Urothelium cell line (cell line): ENCODE measurements at regions not wholly inside any gene's neighbourhood (a gene's known extent, or its start where the extent isn't known, plus 50 kb on each side); places are given as distances from the start of the nearest gene placed in this dataset.
A peak's percentile ranks its signal among the peaks of the same experiment; 100 is the strongest.

Source experiments
- DNase-seq: peaks from one replicate; pipeline ENCODE4 v3.0.0; 2011; ENCODE audit warnings: low spot score, mixed read lengths
- FAIRE-seq: peaks from 2 replicates; lab custom pipeline; 2011; peaks lifted over from hg19 to GRCh38; lab: Jason Lieb, UNC

DNA sequence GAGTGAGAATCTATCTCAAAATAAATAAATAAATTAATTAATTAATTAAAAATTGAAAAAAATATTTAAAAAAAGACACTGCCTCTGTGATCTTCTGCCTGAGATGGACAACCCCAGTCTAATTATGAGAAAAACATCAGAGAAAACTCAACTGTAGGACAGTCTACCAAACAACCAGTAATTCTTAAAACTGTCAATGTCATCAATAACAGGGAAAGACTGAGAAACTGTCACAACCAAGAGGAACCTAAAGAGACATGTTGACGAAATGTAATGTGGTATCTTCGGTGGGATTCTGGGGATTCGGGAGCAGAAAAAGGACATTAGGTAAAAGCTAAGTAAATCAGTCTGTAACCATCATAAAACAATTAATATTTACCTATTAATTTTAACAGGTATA is 265.4 kb upstream of the LMCD1 start:
- no peak for DNase-seq
- FAIRE-seq = no peak

DNA sequence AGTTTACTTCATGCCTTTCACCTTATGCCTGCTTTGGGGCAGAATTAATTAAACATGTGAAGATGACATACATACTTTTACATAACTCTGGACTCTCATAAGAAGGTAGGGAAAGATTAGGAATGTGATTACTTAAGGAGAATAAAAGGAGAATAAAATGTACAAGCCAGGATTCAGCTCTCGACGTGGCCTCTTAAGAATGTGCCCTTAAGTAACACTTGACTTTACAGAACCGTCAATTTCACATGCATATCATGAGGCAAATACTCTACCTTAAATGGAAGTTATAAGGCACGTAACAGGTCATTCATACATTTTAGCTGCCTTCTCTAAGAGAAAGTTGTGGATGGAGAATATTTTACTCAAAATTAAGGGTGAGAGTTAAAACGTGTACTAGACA is 263.7 kb upstream of the LMCD1 start:
- no peak for FAIRE-seq
- no peak for DNase-seq

DNA sequence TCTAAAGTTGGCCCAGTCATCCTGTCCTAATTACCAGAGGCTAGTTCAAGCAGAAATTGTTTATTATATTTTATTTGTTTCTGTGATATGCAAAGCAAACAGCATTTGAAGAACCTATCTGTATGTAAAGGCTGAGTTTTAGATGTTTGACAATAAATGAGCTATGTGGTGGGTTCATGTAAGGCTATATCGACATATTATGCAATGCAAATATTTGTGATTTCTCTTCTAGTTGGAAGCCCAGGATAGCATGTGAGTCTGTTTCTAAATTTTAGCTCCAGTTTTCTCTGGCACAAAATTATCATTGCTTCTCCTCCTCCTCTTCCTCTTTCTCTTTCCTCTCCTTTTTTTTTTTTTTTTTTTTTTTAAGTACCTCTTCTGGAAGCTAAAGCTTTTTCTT is 263.2 kb upstream of the LMCD1 start:
- DNase-seq (no peak), FAIRE-seq (no peak)

DNA sequence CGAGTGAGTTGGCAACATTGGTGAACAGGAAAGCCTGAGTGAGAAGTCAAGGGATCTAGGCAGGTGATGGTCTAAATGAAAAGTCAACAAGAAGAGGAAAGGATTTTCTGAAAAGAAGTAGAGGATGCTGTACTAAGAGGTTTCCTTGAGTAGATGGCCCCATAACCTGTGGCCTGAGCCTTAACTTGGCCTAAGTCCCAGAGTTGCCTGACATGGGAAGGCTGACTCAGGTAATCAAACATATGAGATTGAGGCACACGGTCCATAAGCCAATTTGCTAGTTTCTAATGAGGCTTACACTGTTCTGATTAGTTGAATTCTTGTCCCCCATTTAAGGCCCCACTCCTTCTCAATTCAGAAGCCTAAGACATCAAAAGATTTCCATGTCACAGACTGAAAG is 262.5 kb upstream of the LMCD1 start:
- no peak for DNase-seq
- FAIRE-seq = no peak

DNA sequence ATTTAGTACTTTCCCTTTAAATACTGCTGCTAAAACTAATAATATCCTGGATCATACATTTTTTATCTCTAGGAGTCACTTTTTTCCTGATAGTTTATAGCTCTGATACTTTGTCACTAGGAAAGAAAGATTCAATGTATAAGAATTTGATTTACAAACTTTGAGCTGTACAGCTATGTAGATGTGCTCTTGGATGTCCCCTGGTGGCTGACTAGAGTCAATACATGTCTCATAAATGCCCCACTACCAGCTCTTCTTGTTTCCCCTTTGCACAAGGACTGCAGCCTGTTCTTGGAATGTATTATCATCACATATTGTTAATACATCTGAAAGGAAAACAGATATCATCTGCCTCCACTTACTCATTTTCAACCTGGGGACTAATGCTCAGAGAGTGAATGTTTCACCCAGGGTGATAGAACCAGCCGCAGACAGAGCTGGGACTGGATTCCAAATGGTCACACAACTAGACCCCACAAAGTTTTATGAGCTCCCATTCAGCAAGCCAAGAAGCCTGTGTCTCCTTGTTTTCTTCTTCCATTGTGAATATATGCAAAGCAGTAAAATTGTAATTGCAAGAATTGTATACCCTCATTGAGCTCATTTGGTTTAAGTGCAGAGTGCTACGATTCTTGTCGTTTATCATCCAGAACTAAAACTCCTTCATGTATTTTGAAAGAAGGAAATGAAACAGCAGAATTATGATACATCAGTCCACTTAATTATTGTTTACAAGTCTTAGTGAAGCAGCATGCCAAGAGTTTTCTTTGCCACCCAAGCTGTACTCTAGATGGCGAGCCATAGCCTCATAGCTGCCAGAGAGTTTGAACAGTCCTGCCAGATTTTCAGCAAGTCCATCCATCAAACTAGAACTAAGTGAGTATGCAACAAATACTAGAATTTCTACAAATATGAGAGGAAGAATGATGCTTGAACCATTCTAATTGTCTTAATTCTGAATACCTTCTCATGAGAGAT is 261.6 kb upstream of the LMCD1 start:
- DNase-seq = peak; percentile 47
- no peak for FAIRE-seq

DNA sequence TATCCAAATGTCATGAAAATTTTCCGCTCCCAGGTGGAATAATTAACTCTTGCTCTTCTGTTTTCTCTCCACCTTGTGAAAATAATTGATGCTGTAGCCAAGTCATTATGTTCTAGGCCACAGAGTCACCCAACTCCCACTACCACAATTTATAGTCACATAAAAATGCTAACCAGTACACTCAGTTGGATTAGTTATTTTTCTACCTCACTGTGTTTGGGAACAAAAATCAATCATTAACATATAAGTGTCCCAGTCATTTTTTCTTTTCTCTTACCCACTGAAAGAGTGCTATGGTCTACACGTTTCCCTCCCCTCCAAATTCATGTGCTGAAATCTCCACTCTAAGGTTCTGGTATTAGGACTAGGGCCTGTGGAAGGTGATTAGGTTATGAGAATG is 255.6 kb upstream of the LMCD1 start:
- DNase-seq (no peak), FAIRE-seq (no peak)

DNA sequence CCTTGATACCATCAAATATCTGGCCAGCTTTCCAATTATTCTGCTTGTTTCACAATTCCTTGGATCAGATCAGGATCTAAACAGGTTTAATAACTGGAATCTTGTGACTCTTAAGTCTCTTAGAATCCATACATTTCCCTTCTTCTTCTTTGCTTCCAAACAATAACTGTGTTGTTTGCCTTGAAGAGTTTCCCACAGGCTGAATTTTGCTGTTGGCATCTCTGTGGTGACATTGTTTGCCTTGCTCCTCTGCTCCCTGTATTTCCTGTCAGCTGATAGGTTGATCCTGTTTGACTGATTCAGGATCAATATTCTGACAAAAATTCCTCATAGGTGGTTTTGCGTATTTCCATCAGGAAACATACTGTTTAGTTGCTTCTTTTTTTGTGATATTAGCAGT is 248.4 kb upstream of the LMCD1 start:
- no peak for FAIRE-seq
- no peak for DNase-seq

DNA sequence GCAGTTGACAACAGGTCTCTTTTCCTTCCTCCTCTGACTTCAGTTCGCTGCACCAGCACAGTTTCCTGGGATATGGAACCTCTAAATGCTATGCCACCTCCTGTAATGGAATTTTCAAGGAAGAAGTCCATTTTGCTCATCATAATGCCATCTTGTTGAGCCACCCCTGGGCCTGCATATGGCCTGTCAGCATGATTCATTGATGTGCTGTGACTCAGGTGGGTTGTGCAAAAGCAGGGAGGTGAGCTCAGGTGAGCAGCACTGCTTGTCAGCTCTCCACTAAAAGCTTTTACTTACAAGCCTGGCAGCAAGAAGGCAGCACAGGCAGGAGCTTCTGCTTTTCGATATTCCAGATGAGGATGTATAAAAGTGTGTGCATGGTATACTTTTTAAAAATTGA is 247.1 kb upstream of the LMCD1 start:
- FAIRE-seq (no peak), DNase-seq (no peak)

DNA sequence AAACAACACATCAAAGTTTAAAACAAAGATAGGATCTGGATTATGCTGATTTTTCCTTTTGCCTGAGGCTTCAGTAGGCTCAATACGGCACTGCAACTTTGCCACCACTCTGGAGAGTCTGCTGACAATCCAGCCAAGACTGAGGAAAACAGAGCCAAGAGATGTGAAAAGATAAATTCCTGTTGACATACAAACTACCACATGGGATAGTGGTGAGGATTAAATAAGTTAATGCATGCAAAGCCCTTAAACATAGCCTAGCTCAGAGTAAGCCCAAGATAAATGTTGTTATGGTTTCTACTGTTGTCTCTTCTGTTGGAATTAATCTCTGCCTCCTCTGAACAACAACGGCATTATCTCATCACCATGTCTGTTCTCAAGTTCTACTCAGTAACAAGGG is 245.9 kb upstream of the LMCD1 start:
- FAIRE-seq (peak; percentile 58), DNase-seq (no peak)

DNA sequence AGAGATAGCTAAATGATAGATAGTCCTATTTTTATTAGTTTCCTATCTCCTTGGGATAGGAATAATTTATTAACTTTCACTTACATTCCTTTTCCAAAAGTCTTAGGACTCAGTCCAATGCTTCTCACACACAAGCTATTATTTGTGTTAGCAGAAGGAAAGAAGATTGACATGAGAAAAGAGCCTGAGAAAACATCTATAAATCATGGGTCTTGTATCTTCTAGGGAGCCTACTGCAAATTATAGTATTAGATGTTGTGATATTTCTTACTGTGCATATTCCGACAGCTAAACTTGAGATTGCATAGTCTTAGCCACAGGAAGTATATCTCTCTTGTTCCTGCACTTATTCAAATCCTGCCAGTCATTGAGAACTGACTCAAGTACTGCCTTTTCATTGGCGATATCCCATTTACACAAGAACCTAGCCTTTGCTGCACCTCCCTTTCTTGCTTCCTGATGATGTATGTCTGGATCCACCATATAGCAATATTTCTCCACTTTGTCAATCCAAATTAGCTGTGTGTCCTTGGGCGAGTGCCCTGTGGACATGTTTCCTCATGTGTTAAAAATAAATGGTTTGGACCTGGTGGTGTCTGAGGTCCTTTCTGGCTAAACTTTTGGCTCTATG is 245.1 kb upstream of the LMCD1 start:
- FAIRE-seq (no peak), DNase-seq (no peak)

DNA sequence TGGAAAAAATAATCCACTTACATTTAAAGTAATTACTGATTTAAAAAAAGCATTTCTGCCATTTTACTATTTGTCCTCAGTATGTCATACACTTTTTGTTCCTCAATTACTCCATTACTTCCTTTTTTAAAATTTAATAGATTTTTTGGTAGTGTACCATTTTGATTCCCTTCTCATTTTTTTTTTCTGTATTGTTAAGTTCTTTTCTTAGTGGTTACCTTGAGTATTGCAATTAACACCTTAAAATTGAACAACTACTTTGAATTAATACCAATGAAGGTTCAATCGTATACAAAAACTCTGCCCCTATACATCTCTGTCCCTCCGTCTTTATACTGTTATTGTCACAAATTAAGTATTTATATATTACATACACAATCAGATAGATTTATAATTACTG is 240.6 kb upstream of the LMCD1 start:
- no peak for DNase-seq
- FAIRE-seq = no peak

DNA sequence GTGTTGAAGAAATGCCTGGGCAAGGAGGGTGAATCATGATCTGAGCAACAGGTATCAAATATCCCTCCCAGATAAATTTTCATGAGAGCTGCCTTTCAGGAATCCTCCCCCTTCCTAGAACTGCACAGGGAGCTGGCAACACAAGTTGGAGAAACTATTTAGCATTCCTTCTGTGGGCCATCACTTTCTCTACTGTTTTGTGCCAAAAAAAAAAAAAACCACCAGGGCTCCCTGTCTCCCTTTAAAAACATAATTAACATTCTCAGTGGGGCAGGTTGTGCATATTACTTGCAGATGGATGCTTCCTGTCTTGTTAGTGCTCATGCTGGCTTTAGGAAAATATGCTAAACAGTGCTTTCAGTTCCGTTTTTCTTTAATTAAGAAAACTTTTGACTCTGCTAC is 234.9 kb upstream of the LMCD1 start:
- no peak for FAIRE-seq
- DNase-seq = peak; percentile 36

DNA sequence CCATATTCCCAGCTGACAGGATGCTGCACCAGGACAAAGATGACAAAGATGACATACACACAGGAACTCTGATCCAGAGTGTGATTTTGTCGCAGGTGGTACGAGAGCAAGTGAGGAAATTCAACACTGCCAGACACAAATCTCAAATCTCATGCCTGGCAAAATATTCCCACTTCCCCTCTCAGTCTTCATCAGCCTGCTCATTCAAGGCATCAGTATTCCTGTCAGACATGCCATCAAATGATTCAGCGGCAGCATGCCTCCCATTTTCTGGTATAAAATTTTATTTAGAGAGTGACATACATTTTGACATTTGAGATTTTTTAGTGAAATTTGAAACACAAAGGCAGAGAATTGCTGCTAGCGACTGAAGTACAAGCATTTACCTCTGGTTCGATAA is 228.1 kb upstream of the LMCD1 start:
- DNase-seq (no peak), FAIRE-seq (no peak)

DNA sequence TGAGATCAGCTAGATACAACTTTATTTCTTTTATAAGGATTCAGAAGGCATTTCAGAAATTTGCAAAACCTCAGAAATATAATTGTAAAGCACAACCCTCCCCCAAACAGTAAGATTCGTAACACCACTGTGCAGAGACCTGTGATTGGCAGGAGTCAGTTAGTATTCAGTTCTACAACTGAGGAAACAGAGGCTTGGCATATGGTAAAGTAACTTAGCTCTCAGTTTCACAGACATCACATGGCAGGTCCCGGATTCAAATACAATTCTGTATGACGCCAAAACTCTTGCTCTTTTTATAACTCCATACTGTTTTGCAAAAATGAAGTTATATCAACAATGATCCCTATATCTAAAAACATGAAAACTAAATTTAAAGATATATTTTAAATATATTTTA is 225.6 kb upstream of the LMCD1 start:
- no peak for FAIRE-seq
- no peak for DNase-seq

DNA sequence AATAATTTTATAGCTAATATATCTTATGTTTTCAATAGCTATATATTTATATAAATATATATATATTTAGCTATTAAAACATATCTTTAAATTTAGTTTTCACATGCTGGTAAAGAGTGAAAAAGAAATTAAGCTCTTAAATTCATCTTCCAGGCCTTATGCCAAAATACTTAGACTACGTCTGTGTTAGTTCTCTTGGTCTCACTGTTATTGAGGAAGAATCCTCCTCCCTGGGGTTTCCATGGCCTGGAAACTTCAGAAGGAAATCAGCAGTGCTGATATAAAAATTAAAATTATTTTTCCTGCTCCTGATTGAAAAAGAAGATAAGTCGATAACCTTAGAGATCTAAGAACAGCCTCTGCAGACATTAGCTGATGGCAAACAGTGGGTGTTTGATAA is 225.1 kb upstream of the LMCD1 start:
- DNase-seq = no peak
- no peak for FAIRE-seq

DNA sequence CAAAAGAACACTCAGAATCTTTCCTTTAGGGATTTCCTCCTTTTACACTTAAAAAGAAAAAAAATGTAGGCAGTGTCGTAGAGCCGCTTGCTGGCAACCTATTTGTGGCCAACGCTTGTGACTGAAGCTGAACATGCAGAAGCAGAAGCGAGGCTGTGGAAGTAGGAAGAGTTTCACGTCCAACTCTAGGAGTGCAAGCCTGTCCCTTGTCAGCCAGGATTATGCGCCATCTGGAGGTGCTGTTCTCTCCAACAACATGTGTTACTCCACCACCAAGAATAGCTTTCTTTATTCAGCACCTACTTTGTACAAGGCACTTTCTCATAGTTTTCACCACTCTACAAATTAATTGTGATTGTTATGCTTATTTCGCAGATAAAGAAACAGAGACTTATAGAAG is 223.2 kb upstream of the LMCD1 start:
- FAIRE-seq = no peak
- no peak for DNase-seq

DNA sequence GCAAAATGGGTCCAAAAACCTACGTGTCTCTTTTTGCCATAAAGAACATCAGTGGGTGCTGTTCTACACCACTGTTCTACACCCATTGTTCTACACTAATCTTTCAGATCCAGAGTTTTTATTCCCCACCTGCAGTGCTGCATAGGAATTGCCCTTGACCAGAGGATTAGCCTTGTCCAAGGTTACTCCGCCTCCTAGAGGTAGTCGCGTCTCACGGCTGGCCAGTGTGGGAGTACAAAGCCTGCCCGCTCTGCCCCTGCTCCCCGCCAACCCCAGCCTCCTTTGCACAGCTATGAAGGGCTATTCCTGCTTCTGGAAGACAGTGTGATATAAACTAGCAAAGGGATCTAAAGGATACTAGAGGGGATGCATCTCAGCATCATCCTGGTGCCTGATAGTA is 222.1 kb upstream of the LMCD1 start:
- DNase-seq (no peak), FAIRE-seq (peak; percentile 71)

DNA sequence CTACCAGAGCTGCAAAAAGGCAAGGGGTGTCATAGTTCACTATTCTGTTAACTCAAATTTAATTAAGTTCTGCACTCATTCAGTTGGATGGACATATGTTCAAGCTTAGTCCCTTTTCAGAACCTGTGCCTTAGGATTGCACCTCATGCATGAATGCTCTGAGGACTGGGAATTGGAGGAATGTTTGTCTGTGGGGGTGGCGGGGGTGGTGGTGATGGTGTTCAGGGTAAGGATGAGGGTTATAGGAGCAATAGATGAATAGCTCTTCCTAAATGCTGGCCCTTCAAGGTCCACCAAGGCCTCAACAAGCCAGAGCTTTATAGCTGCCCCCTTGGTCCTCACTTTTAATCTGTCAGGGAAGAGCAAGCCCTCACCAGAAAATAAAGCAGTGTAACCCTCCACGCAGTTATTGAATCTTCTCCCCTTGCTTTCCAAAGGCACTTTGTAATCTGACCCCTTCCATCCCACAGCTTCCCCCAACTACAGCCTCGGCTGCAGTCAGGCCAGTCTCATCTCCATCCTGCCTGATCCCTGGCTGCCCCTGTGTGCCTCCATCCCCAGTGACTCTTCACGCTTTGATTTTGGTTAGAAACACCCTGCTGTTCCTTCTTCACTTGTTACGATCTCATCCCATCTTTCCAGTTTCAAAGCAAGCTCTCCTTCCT is 221.6 kb upstream of the LMCD1 start:
- no peak for FAIRE-seq
- no peak for DNase-seq

DNA sequence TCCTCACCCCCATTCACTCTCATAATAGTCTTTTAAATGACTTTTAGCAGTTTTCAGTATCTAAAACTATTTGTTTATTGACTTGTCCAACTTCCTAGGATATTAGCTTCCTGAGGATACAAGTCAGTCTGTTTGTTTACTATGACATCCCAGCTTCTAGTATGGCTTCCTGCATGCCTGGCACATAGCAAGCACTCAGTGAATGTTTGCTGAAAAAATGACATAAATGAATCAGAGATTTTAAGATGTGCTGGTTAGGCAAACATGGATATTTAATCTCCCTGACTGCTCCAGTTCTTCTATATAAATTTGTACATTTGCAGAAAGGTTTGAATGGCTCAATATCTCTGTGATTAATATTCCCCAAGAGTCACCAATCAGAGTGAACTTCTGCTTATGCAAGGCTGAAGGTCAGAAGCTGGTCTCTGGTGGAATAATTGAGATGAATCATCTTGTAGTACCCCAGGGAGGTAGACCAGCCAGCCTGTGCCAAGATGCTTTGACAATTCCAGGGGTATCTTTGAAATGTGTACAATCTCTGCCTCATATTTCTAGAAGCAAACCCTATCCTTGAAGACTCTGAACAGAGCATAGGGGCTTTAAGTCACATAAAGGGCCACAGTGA is 219.0 kb upstream of the LMCD1 start:
- DNase-seq (no peak), FAIRE-seq (no peak)

DNA sequence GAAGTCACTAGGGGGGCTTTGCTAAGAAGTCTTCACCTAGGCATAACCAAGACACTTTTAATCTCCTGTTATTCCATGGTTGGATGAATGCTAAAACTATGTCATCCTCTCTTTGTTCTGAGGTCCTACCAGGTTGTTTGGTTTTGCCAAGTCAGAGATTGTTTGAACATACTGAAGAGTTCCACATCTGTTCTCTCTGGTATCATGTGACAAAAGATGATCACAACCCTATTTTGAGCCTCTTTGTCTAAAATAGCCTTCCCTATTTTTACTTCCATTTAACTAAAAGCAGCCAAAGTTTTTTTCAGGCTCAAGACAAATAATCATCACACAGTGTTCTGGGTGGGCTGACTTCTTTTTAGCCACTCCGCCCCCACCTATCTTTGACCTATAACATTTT is 218.4 kb upstream of the LMCD1 start:
- DNase-seq (no peak), FAIRE-seq (no peak)

DNA sequence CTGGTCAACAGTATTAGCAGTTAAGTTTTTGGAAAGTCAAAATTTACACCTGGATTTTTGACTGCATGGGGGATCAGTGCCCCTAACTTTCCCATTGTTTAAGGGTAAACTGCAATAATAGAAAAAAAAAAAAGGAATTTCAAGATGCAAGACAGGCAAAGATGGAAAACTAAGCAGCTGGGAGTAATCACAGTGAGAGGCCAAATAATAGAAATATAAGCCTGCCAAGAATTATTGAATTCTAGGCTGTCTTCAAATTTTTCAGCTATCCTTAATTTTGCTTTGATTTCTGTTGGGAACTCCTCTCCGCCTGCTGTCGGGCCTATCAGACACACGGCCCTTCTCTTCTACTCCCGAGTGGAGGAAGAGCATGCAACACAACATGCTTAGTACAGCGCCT is 215.5 kb upstream of the LMCD1 start:
- FAIRE-seq = no peak
- DNase-seq = no peak
